ENCODE measurements at regions not wholly inside any gene's neighbourhood (a gene's known extent, or its start where the extent isn't known, plus 50 kb on each side); places are given as distances from the start of the nearest gene placed in this dataset.

- WGBS, 4 donors: 70 to 86% (median 78%) methylated on average over 4 of the region's 4 CpGs
- TF ChIP-seq POLR2A (IDR thresholded peaks at IDR 0.05) (no peak), CTCF (IDR thresholded peaks at IDR 0.05) (no peak)
- intact Hi-C loops (cut with DNase I): no loop called here
- DNase-seq: no peak
- Histone ChIP-seq H3K27ac (no peak overlapping the region), H3K4me1 (replicated peaks in 1 of 2) (no peaks in the 10 kb centered on the region), H3K36me3 (replicated peaks in 1 of 2) (no peaks in the 10 kb centered on the region), H3K4me3 (no peak overlapping the region), H3K9me3 (replicated peaks in 1 of 3) (no peaks in the 10 kb centered on the region), H3K27me3 (peaks cover 3% of the 10 kb centered on the region)
These were observed 51.8 kb upstream of the ARX start for GRCh38 chrX:25067271-25068172.

- TF ChIP-seq CTCF (IDR thresholded peaks at IDR 0.05): no peak
- no peak for TF ChIP-seq POLR2A (IDR thresholded peaks at IDR 0.05)
- no peak for DNase-seq
- Histone ChIP-seq H3K36me3 (replicated peaks in 1 of 2) (no peaks in the 10 kb centered on the region), H3K4me3 (no peak overlapping the region), H3K27ac (no peak overlapping the region), H3K9me3 (replicated peaks in 1 of 3) (no peaks in the 10 kb centered on the region), H3K4me1 (replicated peaks in 1 of 2) (no peaks in the 10 kb centered on the region), H3K27me3 (peaks cover 2% of the 10 kb centered on the region)
- intact Hi-C loops (cut with DNase I): no loop called here
- WGBS, 4 donors: 64 to 79% (median 71%) methylated on average over 3 of the region's 3 CpGs
These were observed 50.4 kb upstream of the ARX start for GRCh38 chrX:25066131-25066530.
